ENCODE measurements at regions not wholly inside any gene's neighbourhood (a gene's known extent, or its start where the extent isn't known, plus 50 kb on each side); places are given as distances from the start of the nearest gene placed in this dataset.

- DNase-seq (ENCODE audit: low spot score in 2 of 2): no peak
- H3K27ac ChIP-seq: no peak overlapping the region
- H3K4me1 ChIP-seq: no peaks in the 10 kb centered on the region
- H3K36me3 ChIP-seq: no peaks in the 10 kb centered on the region
- H3K27me3 ChIP-seq: no peaks in the 10 kb centered on the region
- TF ChIP-seq EP300 (IDR thresholded peaks at IDR 0.05) (no peak), POLR2A (IDR thresholded peaks at IDR 0.05) (no peak), CTCF (IDR thresholded peaks at IDR 0.05) (no peak), POLR2AphosphoS5 (IDR thresholded peaks at IDR 0.05) (no peak)
- 76% methylated on average over 2 of the region's 2 CpGs for WGBS
- H3K4me3 ChIP-seq: no peak overlapping the region
- no peaks in the 10 kb centered on the region for H3K9me3 ChIP-seq
Observed at GRCh38 chr11:86185381-86185750, 59.2 kb upstream of the EED start.

DNA sequence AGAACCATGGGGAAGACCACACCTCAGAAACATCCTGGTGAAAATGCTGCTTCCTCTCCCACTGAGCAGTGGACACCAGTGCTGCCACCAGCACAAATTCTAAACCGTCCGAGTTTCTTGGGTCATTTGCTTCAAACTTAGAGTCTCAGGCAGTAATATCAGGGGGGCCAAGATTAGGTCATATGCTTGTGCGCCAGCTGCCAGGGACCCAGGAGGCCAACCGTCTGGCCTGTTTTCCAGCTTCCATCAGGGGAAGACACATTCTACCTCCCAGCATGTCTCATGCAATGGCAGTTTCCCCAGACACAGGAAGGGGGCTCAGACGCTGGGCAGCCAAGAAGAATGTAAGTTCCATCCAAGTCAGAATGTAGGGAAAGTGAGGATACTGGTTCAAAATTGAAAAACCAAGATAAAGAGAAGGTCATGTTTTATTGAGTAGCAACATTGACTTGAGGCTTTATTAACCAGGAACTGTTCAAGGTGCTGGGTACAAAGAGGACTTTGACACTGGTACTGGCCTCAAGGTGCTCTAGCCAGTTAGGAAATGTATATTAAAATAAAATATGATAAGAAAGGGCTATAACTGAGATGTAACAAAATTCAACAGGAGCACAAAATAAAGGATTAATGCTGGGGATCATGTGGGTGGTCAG, 59.7 kb upstream of the EED start:
- 80% methylated on average over 5 of the region's 5 CpGs for WGBS
- Histone ChIP-seq H3K9me3 (no peaks in the 10 kb centered on the region), H3K36me3 (no peaks in the 10 kb centered on the region), H3K4me1 (no peaks in the 10 kb centered on the region), H3K27me3 (no peaks in the 10 kb centered on the region), H3K4me3 (no peak overlapping the region), H3K27ac (no peak overlapping the region)
- DNase-seq (ENCODE audit: low spot score in 2 of 2): no peak
- no peak for TF ChIP-seq CTCF (IDR thresholded peaks at IDR 0.05)
- no peak for TF ChIP-seq POLR2AphosphoS5 (IDR thresholded peaks at IDR 0.05)
- TF ChIP-seq EP300 (IDR thresholded peaks at IDR 0.05): no peak
- TF ChIP-seq POLR2A (IDR thresholded peaks at IDR 0.05): no peak

GRCh38 chr11:86183694-86184093, 60.9 kb upstream of the EED start:
- Histone ChIP-seq H3K9me3 (no peaks in the 10 kb centered on the region), H3K27ac (no peak overlapping the region), H3K36me3 (no peaks in the 10 kb centered on the region), H3K4me1 (no peaks in the 10 kb centered on the region), H3K4me3 (no peak overlapping the region), H3K27me3 (no peaks in the 10 kb centered on the region)
- no peak for TF ChIP-seq POLR2AphosphoS5 (IDR thresholded peaks at IDR 0.05)
- TF ChIP-seq EP300 (IDR thresholded peaks at IDR 0.05): no peak
- no peak for TF ChIP-seq POLR2A (IDR thresholded peaks at IDR 0.05)
- no peak for TF ChIP-seq CTCF (IDR thresholded peaks at IDR 0.05)
- WGBS: 59% methylated on average over 2 of the region's 2 CpGs
- DNase-seq (ENCODE audit: low spot score in 2 of 2): no peak

DNA sequence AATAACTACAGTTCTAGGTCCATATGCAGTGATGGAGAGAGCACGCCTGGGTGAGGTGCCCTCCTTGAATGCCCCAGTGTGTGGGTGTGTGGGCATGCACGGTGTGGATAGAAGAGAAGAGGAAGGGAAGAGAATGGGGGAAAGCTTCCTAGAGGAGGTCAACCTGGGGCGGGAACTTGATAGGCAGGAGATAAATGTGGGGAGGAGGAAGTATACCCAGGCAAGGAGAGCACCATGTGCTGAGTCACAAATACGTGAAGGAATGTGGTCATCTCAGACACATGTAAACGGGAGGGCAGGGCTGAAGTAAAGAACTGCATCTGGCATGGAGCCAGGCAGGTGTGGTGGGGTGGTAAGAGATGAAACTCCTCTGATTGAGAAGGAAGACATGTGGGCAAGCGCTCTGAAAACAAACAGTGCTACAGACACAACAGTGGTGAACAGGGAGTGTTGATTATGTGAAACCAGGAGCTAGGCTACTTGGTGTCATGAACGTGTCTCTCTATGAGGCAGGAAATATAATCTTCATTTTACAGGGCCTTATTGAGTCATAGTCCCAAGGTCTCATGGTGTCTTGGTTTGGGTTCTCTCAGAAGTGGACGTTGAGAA, 61.5 kb upstream of the EED start:
- Histone ChIP-seq H3K27ac (no peak overlapping the region), H3K27me3 (no peaks in the 10 kb centered on the region), H3K4me1 (no peaks in the 10 kb centered on the region), H3K9me3 (no peaks in the 10 kb centered on the region), H3K4me3 (no peak overlapping the region), H3K36me3 (no peaks in the 10 kb centered on the region)
- DNase-seq (ENCODE audit: low spot score in 2 of 2): no peak
- TF ChIP-seq CTCF (IDR thresholded peaks at IDR 0.05) (no peak), EP300 (IDR thresholded peaks at IDR 0.05) (no peak), POLR2A (IDR thresholded peaks at IDR 0.05) (no peak), POLR2AphosphoS5 (IDR thresholded peaks at IDR 0.05) (no peak)
- 63% methylated on average over 8 of the region's 8 CpGs for WGBS

DNA sequence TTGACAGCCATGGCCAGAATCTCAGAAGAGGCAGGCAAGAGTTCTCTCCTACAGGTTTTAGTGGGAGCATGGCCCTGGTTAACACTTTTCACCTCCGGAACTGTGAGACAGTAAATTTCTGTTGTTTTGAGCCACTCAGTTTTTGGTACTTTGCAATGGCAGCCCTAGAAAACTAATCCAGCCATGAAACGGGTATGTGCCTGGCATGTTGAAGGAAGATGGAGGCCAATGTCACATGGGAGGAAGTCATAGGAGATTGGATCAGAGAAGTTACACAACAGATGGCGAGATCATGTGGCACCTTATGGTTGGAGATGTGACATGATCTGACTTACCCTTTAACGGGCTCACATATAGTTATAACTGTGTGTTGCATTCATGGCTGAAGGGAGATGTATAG, 63.2 kb upstream of the EED start:
- DNase-seq (ENCODE audit: low spot score in 2 of 2): no peak
- peaks cover 2% of the 10 kb centered on the region for H3K4me1 ChIP-seq
- no peaks in the 10 kb centered on the region for H3K27me3 ChIP-seq
- H3K27ac ChIP-seq: no peak overlapping the region
- H3K36me3 ChIP-seq: no peaks in the 10 kb centered on the region
- no peak overlapping the region for H3K4me3 ChIP-seq
- WGBS: 96% methylated on average over 4 of the region's 4 CpGs
- TF ChIP-seq POLR2A (IDR thresholded peaks at IDR 0.05) (no peak), POLR2AphosphoS5 (IDR thresholded peaks at IDR 0.05) (no peak), CTCF (IDR thresholded peaks at IDR 0.05) (no peak), EP300 (IDR thresholded peaks at IDR 0.05) (no peak)
- H3K9me3 ChIP-seq: no peaks in the 10 kb centered on the region

Measured in suprapubic skin (tissue), 4 donors.